H9 (cell line): ENCODE measurements at regions not wholly inside any gene's neighbourhood (a gene's known extent, or its start where the extent isn't known, plus 50 kb on each side); places are given as distances from the start of the nearest gene placed in this dataset.

Experiments
- DNase-seq: peaks from one replicate; pipeline ENCODE4 v3.0.0-alpha.2; 2017
- H2AFZ ChIP-seq: one replicate; pipeline ENCODE4 v1.6.1; 2013; ENCODE audit warnings: mild to moderate bottlenecking, low read length, control low read depth, moderate library complexity
- H2AK5ac ChIP-seq: 2 replicates; pipeline ENCODE4 v1.6.1; 2013; ENCODE audit warnings: low read length, control low read depth, mixed read lengths; ENCODE audit not compliant: insufficient read length
- H2BK120ac ChIP-seq: one replicate; pipeline ENCODE4 v1.6.1; 2013; ENCODE audit warnings: low read depth, mild to moderate bottlenecking, low read length, control low read depth, inconsistent platforms; ENCODE audit not compliant: poor library complexity, severe bottlenecking
- H2BK12ac ChIP-seq: 2 replicates; pipeline ENCODE4 v1.6.1; 2013; ENCODE audit warnings: low read length, control low read depth, mixed read lengths, low read depth; ENCODE audit not compliant: insufficient read length
- H2BK15ac ChIP-seq: 2 replicates; pipeline ENCODE4 v1.6.1; 2013; ENCODE audit warnings: low read depth, low read length, control low read depth
- H2BK20ac ChIP-seq: one replicate; pipeline ENCODE4 v1.6.1; 2013; ENCODE audit warnings: low read depth, mild to moderate bottlenecking, low read length, control low read depth, inconsistent platforms; ENCODE audit not compliant: poor library complexity, severe bottlenecking
- H2BK5ac ChIP-seq: 2 replicates; pipeline ENCODE4 v1.6.1; 2013; ENCODE audit warnings: low read length, control low read depth, mixed read lengths; ENCODE audit not compliant: insufficient read length
- H3K14ac ChIP-seq: 2 replicates; pipeline ENCODE4 v1.6.1; 2013; ENCODE audit warnings: low read length, control low read depth; ENCODE audit not compliant: insufficient read depth
- H3K18ac ChIP-seq: 2 replicates; pipeline ENCODE4 v1.6.1; 2013; ENCODE audit warnings: low read depth, mild to moderate bottlenecking, mixed read lengths, low read length, control low read depth; ENCODE audit not compliant: insufficient read length
- H3K23ac ChIP-seq: 2 replicates; pipeline ENCODE4 v1.6.1; 2013; ENCODE audit warnings: low read length, control low read depth, mixed read lengths, low read depth; ENCODE audit not compliant: insufficient read length
- H3K23me2 ChIP-seq: 2 replicates; pipeline ENCODE4 v1.6.1; 2013; ENCODE audit warnings: low read depth, mild to moderate bottlenecking, mixed read lengths, low read length, control low read depth; ENCODE audit not compliant: insufficient read length, poor library complexity, severe bottlenecking
- H3K27ac ChIP-seq: 2 replicates; pipeline ENCODE4 v1.5.1; 2013; ENCODE audit warnings: low read length, control low read depth, mixed read lengths, low read depth; ENCODE audit not compliant: insufficient read length
- H3K27me3 ChIP-seq: 2 replicates; pipeline ENCODE4 v1.6.1; 2013; ENCODE audit warnings: low read length, control low read depth, inconsistent platforms; ENCODE audit not compliant: insufficient read depth
- H3K4ac ChIP-seq: 2 replicates; pipeline ENCODE4 v1.6.1; 2013; ENCODE audit warnings: low read depth, mild to moderate bottlenecking, control low read depth, inconsistent platforms, low read length, moderate library complexity
- H3K4me1 ChIP-seq: 2 replicates; pipeline ENCODE4 v1.6.1; 2013; ENCODE audit warnings: low read length, control low read depth, inconsistent platforms; ENCODE audit not compliant: insufficient read depth
- H3K4me2 ChIP-seq: 2 replicates; pipeline ENCODE4 v1.6.1; 2013; ENCODE audit warnings: low read length, control low read depth, mixed read lengths; ENCODE audit not compliant: insufficient read length, insufficient read depth
- H3K56ac ChIP-seq: 2 replicates; pipeline ENCODE4 v1.6.1; 2013; ENCODE audit warnings: low read depth, mild to moderate bottlenecking, mixed read lengths, low read length, control low read depth; ENCODE audit not compliant: insufficient read length
- H3K79me1 ChIP-seq: 2 replicates; pipeline ENCODE4 v1.6.1; 2013; ENCODE audit warnings: low read depth, mild to moderate bottlenecking, moderate library complexity, low read length, control low read depth, inconsistent platforms; ENCODE audit not compliant: insufficient read depth, poor library complexity, severe bottlenecking
- H3K79me2 ChIP-seq: 2 replicates; pipeline ENCODE4 v1.6.1; 2013; ENCODE audit warnings: low read length, control low read depth, inconsistent platforms; ENCODE audit not compliant: insufficient read depth
- H3K9ac ChIP-seq: 2 replicates; pipeline ENCODE4 v1.6.1; 2013; ENCODE audit warnings: low read length, control low read depth, mixed read lengths; ENCODE audit not compliant: insufficient read length; ENCODE audit errors: extremely low read depth
- H3K9me3 ChIP-seq: one replicate; pipeline ENCODE4 v1.6.1; 2013; ENCODE audit warnings: low read depth, low read length, inconsistent platforms; ENCODE audit not compliant: control insufficient read depth
- H3T11ph ChIP-seq: one replicate; pipeline ENCODE4 v1.6.1; 2013; ENCODE audit warnings: mild to moderate bottlenecking, low read length, control low read depth, inconsistent platforms
- H4K20me1 ChIP-seq: one replicate; pipeline ENCODE4 v1.6.1; 2013; ENCODE audit not compliant: control insufficient read depth, insufficient read length, insufficient read depth
- H4K5ac ChIP-seq: 2 replicates; pipeline ENCODE4 v1.6.1; 2013; ENCODE audit warnings: low read depth, mild to moderate bottlenecking, mixed read lengths, low read length, control low read depth; ENCODE audit not compliant: insufficient read length
- H4K8ac ChIP-seq: replicated peaks from 2 replicates; pipeline ENCODE4 v1.6.1; 2013; ENCODE audit warnings: low read length, control low read depth, mixed read lengths, low read depth; ENCODE audit not compliant: insufficient read length
- H4K91ac ChIP-seq: 2 replicates; pipeline ENCODE4 v1.6.1; 2013; ENCODE audit warnings: low read depth, mild to moderate bottlenecking, moderate library complexity, mixed read lengths, low read length, control low read depth; ENCODE audit not compliant: insufficient read length
- H3K27ac Mint-ChIP-seq, 3 experiments: 2 replicates in 2 of 3; 3 replicates in 1 of 3; pipeline ENCODE4 v1.8.0; 2020 to 2021; ENCODE audit warnings: mixed read lengths in 3 of 3, mild to moderate bottlenecking in 1 of 3, moderate library complexity in 1 of 3
- H3K27me3 Mint-ChIP-seq: 2 replicates; pipeline ENCODE4 v1.8.0; 2021; ENCODE audit warnings: low read depth, mild to moderate bottlenecking, moderate library complexity, mixed read lengths
- H3K36me3 Mint-ChIP-seq, 3 experiments: 2 replicates in 2 of 3; 3 replicates in 1 of 3; pipeline ENCODE4 v1.8.0; 2020 to 2021; ENCODE audit warnings: low read depth in 3 of 3, mixed read lengths in 3 of 3; ENCODE audit not compliant: insufficient read depth in 1 of 3
- H3K4me1 Mint-ChIP-seq, 2 experiments: 2 replicates each; pipeline ENCODE4 v1.8.0; 2020; ENCODE audit warnings: mixed read lengths in 2 of 2
- H3K4me3 Mint-ChIP-seq, 2 experiments: 2 replicates in 1 of 2; 3 replicates in 1 of 2; pipeline ENCODE4 v1.8.0; 2020 to 2021; ENCODE audit warnings: mild to moderate bottlenecking in 2 of 2, mixed read lengths in 2 of 2, moderate library complexity in 1 of 2
- H3K9me3 Mint-ChIP-seq, 2 experiments: 2 replicates in 1 of 2; 3 replicates in 1 of 2; pipeline ENCODE4 v1.8.0; 2020; ENCODE audit warnings: mild to moderate bottlenecking in 2 of 2, mixed read lengths in 2 of 2, moderate library complexity in 1 of 2
- whole genome bisulfite sequencing: extraction: QIAGEN DNeasy Blood & Tissue Kit; methylation state at CpG from one replicate; pipeline ENCODE4 v1.1.7; 2013; ENCODE audit warnings: missing lambda C conversion rate, low lambda C conversion rate, mixed read lengths; ENCODE audit not compliant: insufficient read length; ENCODE audit errors: extremely low coverage; 5-methylcytosine and 5-hydroxymethylcytosine counted together
- TF ChIP-seq, protein P1 (sequence below): fragments of 200-600 bp; sonication (generic); conservative IDR thresholded peaks from 3 replicates; pipeline ENCODE4 v1.8.0; 2021; ENCODE audit warnings: antibody characterized with exemption, mild to moderate bottlenecking

DNA sequence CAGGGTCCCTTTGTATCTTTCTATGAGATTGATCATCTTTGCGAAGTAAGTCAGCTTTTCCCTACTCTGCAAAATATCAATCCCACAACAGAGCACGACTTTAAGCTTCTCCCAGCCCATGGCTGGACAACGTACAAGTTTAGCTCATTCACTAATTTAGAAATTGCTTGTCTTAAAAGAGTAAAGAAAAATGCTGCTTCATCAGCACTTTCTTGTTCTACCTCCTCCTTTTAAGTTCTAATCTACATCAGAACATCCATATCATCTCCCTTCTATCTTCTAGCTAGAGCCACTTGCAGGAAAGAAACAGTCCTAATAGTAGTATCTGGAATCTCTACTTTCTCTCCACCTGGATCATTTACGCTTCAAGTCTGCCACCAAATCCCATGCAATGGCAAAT, 441.2 kb upstream of the ESRRG start:
- Histone ChIP-seq H3K18ac (no peak overlapping the region), H3K23me2 (no peaks in the 10 kb centered on the region), H3K27ac (no peak overlapping the region), H4K5ac (no peak overlapping the region), H4K8ac (no peak overlapping the region), H3K79me2 (no peaks in the 10 kb centered on the region), H2BK120ac (no peak overlapping the region), H3K4me2 (no peak overlapping the region), H3K27me3 (no peaks in the 10 kb centered on the region), H3K9me3 (no peaks in the 10 kb centered on the region), H3T11ph (no peak overlapping the region), H3K56ac (no peak overlapping the region), H3K79me1 (no peaks in the 10 kb centered on the region), H3K23ac (no peak overlapping the region), H2BK5ac (no peak overlapping the region), H2AK5ac (no peak overlapping the region), H4K91ac (no peak overlapping the region), H2BK20ac (no peak overlapping the region), H4K20me1 (no peaks in the 10 kb centered on the region), H2BK15ac (no peak overlapping the region), H3K9ac (no peak overlapping the region), H3K4ac (no peak overlapping the region), H3K4me1 (no peaks in the 10 kb centered on the region), H2BK12ac (no peak overlapping the region), H3K14ac (no peak overlapping the region), H2AFZ (no peak overlapping the region)
- H3K9me3 Mint-ChIP-seq = no peaks in the 10 kb centered on the region
- H3K4me1 Mint-ChIP-seq = no peaks in the 10 kb centered on the region
- no peak overlapping the region for H3K27ac Mint-ChIP-seq
- TF ChIP-seq, protein P1, sequence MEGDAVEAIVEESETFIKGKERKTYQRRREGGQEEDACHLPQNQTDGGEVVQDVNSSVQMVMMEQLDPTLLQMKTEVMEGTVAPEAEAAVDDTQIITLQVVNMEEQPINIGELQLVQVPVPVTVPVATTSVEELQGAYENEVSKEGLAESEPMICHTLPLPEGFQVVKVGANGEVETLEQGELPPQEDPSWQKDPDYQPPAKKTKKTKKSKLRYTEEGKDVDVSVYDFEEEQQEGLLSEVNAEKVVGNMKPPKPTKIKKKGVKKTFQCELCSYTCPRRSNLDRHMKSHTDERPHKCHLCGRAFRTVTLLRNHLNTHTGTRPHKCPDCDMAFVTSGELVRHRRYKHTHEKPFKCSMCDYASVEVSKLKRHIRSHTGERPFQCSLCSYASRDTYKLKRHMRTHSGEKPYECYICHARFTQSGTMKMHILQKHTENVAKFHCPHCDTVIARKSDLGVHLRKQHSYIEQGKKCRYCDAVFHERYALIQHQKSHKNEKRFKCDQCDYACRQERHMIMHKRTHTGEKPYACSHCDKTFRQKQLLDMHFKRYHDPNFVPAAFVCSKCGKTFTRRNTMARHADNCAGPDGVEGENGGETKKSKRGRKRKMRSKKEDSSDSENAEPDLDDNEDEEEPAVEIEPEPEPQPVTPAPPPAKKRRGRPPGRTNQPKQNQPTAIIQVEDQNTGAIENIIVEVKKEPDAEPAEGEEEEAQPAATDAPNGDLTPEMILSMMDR = no peak
- H3K36me3 Mint-ChIP-seq = no peaks in the 10 kb centered on the region
- no peak for DNase-seq
- no peak overlapping the region for H3K4me3 Mint-ChIP-seq
- no peaks in the 10 kb centered on the region; the same call in 1 of the 2 replicates for H3K27me3 Mint-ChIP-seq
- WGBS = no CpG with 5 or more reads among the region's 4 CpGs
